PC-3 (cell line): ENCODE measurements at regions not wholly inside any gene's neighbourhood (a gene's known extent, or its start where the extent isn't known, plus 50 kb on each side); places are given as distances from the start of the nearest gene placed in this dataset.

ENCODE experiments used
- EZH2 ChIP-seq: fragments of 300-600 bp; sonication (generic); IDR thresholded peaks from one replicate; pipeline ENCODE4 v1.6.1; 2017; ENCODE audit warnings: antibody characterized with exemption, mild to moderate bottlenecking, low read length; ENCODE audit not compliant: unreplicated experiment
- EZH2phosphoT487 ChIP-seq: fragments of 300-600 bp; sonication (generic); IDR thresholded peaks from 2 replicates; pipeline ENCODE4 v1.6.1; 2018; ENCODE audit warnings: mild to moderate bottlenecking, antibody characterized with exemption, low read length, borderline replicate concordance
- TF ChIP-seq, protein P1 (sequence below): fragments of 300-600 bp; sonication (generic); conservative IDR thresholded peaks from 2 replicates; pipeline ENCODE4 v1.5.1; 2017; ENCODE audit warnings: antibody characterized with exemption, low read depth, mild to moderate bottlenecking, low read length

- TF ChIP-seq, protein P1, sequence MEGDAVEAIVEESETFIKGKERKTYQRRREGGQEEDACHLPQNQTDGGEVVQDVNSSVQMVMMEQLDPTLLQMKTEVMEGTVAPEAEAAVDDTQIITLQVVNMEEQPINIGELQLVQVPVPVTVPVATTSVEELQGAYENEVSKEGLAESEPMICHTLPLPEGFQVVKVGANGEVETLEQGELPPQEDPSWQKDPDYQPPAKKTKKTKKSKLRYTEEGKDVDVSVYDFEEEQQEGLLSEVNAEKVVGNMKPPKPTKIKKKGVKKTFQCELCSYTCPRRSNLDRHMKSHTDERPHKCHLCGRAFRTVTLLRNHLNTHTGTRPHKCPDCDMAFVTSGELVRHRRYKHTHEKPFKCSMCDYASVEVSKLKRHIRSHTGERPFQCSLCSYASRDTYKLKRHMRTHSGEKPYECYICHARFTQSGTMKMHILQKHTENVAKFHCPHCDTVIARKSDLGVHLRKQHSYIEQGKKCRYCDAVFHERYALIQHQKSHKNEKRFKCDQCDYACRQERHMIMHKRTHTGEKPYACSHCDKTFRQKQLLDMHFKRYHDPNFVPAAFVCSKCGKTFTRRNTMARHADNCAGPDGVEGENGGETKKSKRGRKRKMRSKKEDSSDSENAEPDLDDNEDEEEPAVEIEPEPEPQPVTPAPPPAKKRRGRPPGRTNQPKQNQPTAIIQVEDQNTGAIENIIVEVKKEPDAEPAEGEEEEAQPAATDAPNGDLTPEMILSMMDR: no peak
- no peak for TF ChIP-seq EZH2
- no peak for TF ChIP-seq EZH2phosphoT487
Observed at GRCh38 chr11:109804911-109805310, 288.3 kb upstream of the ZC3H12C start.
